ENCODE measurements at regions not wholly inside any gene's neighbourhood (a gene's known extent, or its start where the extent isn't known, plus 50 kb on each side); places are given as distances from the start of the nearest gene placed in this dataset.

GRCh38 chr13:112218416-112218815, 151.5 kb downstream of the SOX1 start:
- TF ChIP-seq CTCF (IDR thresholded peaks at IDR 0.05; ENCODE audit: insufficient read depth in 1 of 2, low read depth in 1 of 2, low read length in 1 of 2, severe bottlenecking in 1 of 2, unreplicated experiment in 1 of 2), result no peak
- H3K27me3 ChIP-seq (replicated peaks; ENCODE audit: control insufficient read depth, insufficient read depth, low read length), result no peaks in the 10 kb centered on the region; the same call in none of the 2 replicates
- H3K27me3 Mint-ChIP-seq (ENCODE audit: insufficient read depth, unreplicated experiment), result peaks cover 22% of the 10 kb centered on the region
- no peak overlapping the region for H3K4me3 Mint-ChIP-seq (ENCODE audit: unreplicated experiment)
- ChIA-PET POLR2A (no interaction called here), CTCF (no interaction called here)
- no peak overlapping the region for H3K4me3 ChIP-seq (ENCODE audit: low read depth, low read length)
- no peaks in the 10 kb centered on the region for H3K36me3 ChIP-seq (ENCODE audit: control insufficient read depth, insufficient read depth, low read length)
- H3K27ac Mint-ChIP-seq (ENCODE audit: unreplicated experiment), result no peak overlapping the region
- H3K4me1 ChIP-seq, result no peaks in the 10 kb centered on the region
- no peaks in the 10 kb centered on the region for H3K4me1 Mint-ChIP-seq (ENCODE audit: low read depth, unreplicated experiment)
- no TSS peak for BruUV-seq (replicated peaks)
- no peaks in the 10 kb centered on the region for H3K9me3 ChIP-seq
- no peak for DNase-seq
- no peaks in the 10 kb centered on the region for H3K9me3 Mint-ChIP-seq (ENCODE audit: unreplicated experiment)
- intact Hi-C loops (cut with micrococcal nuclease; ENCODE audit: unreplicated experiment), result no loop called here
- no peaks in the 10 kb centered on the region for H3K36me3 Mint-ChIP-seq (ENCODE audit: insufficient read depth, unreplicated experiment)

GRCh38 chr13:112219740-112220139, 152.8 kb downstream of the SOX1 start:
- CTCF ChIA-PET, result no interaction called here
- intact Hi-C loops (cut with micrococcal nuclease; ENCODE audit: unreplicated experiment), result no loop called here
- POLR2A ChIA-PET, result no interaction called here
- TF ChIP-seq CTCF (IDR thresholded peaks at IDR 0.05; ENCODE audit: insufficient read depth in 1 of 2, low read depth in 1 of 2, low read length in 1 of 2, severe bottlenecking in 1 of 2, unreplicated experiment in 1 of 2), result no peak
- Histone ChIP-seq H3K4me1 (no peaks in the 10 kb centered on the region), H3K27me3 (replicated peaks; ENCODE audit: control insufficient read depth, insufficient read depth, low read length) (no peaks in the 10 kb centered on the region; the same call in none of the 2 replicates), H3K36me3 (ENCODE audit: control insufficient read depth, insufficient read depth, low read length) (no peaks in the 10 kb centered on the region), H3K9me3 (no peaks in the 10 kb centered on the region), H3K4me3 (ENCODE audit: low read depth, low read length) (no peak overlapping the region)
- Mint-ChIP-seq H3K9me3 (ENCODE audit: unreplicated experiment) (no peaks in the 10 kb centered on the region), H3K36me3 (ENCODE audit: insufficient read depth, unreplicated experiment) (no peaks in the 10 kb centered on the region), H3K4me3 (ENCODE audit: unreplicated experiment) (no peak overlapping the region), H3K4me1 (ENCODE audit: low read depth, unreplicated experiment) (no peaks in the 10 kb centered on the region), H3K27me3 (ENCODE audit: insufficient read depth, unreplicated experiment) (peaks cover 25% of the 10 kb centered on the region), H3K27ac (ENCODE audit: unreplicated experiment) (no peak overlapping the region)
- no TSS peak for BruUV-seq (replicated peaks)
- DNase-seq, result no peak

GRCh38 chr13:112220296-112220875, 153.4 kb downstream of the SOX1 start:
- ChIA-PET POLR2A (no interaction called here), CTCF (no interaction called here)
- no peaks in the 10 kb centered on the region for H3K36me3 Mint-ChIP-seq (ENCODE audit: insufficient read depth, unreplicated experiment)
- intact Hi-C loops (cut with micrococcal nuclease; ENCODE audit: unreplicated experiment), result no loop called here
- no peaks in the 10 kb centered on the region for H3K9me3 Mint-ChIP-seq (ENCODE audit: unreplicated experiment)
- no peak overlapping the region for H3K4me3 Mint-ChIP-seq (ENCODE audit: unreplicated experiment)
- Histone ChIP-seq H3K9me3 (no peaks in the 10 kb centered on the region), H3K4me3 (ENCODE audit: low read depth, low read length) (no peak overlapping the region), H3K27me3 (replicated peaks; ENCODE audit: control insufficient read depth, insufficient read depth, low read length) (no peaks in the 10 kb centered on the region; the same call in none of the 2 replicates), H3K4me1 (no peaks in the 10 kb centered on the region), H3K36me3 (ENCODE audit: control insufficient read depth, insufficient read depth, low read length) (no peaks in the 10 kb centered on the region)
- peaks cover 28% of the 10 kb centered on the region for H3K27me3 Mint-ChIP-seq (ENCODE audit: insufficient read depth, unreplicated experiment)
- TF ChIP-seq CTCF (IDR thresholded peaks at IDR 0.05; ENCODE audit: insufficient read depth in 1 of 2, low read depth in 1 of 2, low read length in 1 of 2, severe bottlenecking in 1 of 2, unreplicated experiment in 1 of 2), result no peak
- no TSS peak for BruUV-seq (replicated peaks)
- DNase-seq, result no peak
- no peaks in the 10 kb centered on the region for H3K4me1 Mint-ChIP-seq (ENCODE audit: low read depth, unreplicated experiment)
- H3K27ac Mint-ChIP-seq (ENCODE audit: unreplicated experiment), result no peak overlapping the region
